HG03442 (cell line): ENCODE measurements at regions not wholly inside any gene's neighbourhood (a gene's known extent, or its start where the extent isn't known, plus 50 kb on each side); places are given as distances from the start of the nearest gene placed in this dataset.
"Not testable (repeated sequence)": the region's sequence is repeated elsewhere in the genome, so short reads cannot be mapped to it uniquely, and the experiment has no call there.

Experiments
- ATAC-seq: cut with Tn5 transposase; IDR thresholded peaks from one replicate; pipeline ENCODE4 v1.9.1; 2021; ENCODE audit warnings: mild to moderate bottlenecking, moderate library complexity; ENCODE audit not compliant: unreplicated experiment

DNA sequence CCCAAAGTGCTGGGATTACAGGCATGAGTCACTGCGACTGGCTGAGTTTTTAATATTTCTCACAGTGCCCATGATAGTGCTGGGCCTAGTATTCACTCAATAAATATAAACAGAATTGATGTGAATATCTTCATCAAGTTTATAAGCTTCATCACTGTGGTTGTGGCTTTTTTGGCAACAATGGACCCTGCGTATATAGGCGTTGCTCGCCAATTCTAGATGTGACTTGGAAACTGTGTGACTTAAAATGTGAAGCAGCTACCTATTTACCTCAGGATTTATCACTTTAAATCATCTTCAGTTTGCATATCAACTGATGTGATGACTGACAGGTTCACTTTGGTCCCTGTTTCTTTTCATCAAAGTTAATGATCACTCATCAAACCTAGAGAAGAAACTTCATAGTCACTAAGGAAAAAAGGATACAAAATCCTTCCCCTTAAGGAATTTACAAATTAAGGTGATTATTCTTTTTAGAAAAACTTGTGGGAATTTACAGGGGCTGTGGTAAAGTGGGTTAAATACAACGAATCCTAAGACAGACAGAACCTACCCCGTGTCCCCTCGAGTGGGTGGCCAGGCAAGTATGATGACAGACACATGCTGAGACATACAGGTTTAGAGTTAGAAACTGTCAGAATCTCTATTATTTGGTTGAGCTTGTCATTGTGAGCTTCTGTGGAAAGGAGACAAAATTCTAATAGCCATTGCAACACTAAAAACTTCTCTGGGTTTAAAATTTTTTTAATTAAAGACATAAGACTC is 101.3 kb downstream of the AKAP11 start:
- no peak for ATAC-seq

DNA sequence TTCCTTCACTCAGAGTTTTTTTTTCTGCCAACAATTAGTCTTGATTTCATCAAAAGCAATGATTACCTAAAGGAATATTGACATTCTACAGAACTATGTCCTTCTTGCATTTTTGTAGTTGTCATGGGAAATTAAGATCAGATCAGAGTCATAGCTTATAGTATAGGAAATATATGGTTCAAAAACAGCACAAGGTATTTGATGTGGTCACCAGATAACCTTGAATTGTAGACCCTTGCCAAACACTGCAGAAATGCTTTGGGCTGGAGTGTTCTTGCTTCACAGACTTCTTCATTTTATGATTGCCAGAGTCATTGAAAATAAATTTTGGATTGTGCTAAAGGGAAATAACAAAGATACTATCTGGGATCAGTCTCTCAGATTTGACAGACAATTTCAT is 103.7 kb downstream of the AKAP11 start:
- no peak for ATAC-seq

DNA sequence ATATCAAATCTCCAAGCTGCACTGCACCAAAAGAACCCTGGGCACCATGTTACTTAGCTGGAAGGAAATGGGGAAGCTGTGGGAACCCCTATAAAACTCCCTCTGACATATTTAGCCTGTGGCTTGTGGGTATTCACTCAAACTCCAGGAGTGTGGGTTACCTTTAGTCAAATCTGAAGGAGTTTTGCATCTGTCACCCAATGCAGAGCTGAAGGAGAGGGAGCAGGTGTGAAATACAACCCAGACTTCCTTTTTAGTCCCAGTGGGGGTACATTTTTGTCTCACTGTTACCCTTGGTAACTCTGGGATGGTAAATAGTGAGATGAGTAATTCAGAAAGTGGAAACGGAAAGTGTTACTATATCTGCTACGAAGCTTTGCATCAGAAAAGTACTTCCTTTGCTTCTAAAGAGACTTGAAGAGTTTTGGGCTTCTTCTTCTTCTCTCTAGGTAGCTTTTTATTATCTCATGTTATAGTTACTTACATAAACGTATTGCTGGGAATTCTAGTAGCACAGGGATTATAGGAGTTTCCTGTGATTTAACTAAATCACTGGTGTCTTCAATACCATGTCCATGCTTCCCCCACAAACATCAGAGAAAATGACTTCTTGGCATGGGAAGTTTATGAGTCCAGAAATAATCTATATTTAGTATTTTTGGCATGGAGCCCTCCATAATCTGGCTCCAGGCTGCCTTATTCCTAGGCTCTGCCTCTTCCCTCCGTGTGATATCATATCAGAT is 105.9 kb downstream of the AKAP11 start:
- peak; percentile 78 for ATAC-seq

DNA sequence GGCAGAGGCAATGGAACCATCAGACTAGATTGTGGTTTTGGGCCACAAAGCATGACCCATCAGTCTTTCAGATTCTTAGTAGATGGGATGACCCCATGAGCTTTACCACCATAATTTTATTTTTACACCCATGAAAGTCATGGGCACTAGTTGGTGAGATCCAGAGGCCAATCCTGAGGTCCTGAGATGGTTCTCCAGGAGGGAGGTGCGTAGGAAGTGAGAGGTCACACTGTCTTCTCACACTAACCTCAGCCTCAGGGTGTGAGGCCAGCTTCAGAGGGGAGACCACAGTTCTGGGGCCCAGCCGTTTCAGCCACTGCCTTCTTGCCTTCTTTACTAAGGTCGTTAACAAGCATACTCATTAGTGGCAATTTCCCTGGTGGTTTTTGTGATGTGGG is 106.4 kb downstream of the AKAP11 start:
- peak; percentile 29 for ATAC-seq

DNA sequence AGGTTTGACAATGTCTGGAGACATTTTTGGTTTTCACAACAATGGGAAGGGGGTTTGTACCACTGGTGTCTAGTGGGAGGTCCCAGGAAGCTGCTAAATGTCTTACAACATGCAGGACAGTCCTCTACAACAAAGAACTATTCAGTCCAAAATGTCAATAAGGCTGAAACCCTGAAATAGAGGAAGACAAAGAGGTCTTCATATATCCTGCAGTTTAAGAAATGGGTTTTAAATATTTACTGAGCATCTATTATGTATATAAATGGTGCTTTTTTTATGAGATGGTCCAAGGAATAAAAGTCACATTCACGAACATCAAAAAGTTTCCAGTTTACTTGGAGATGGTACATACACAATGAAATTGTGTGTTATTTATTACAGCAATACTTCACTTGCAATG is 107.3 kb downstream of the AKAP11 start:
- no peak for ATAC-seq

DNA sequence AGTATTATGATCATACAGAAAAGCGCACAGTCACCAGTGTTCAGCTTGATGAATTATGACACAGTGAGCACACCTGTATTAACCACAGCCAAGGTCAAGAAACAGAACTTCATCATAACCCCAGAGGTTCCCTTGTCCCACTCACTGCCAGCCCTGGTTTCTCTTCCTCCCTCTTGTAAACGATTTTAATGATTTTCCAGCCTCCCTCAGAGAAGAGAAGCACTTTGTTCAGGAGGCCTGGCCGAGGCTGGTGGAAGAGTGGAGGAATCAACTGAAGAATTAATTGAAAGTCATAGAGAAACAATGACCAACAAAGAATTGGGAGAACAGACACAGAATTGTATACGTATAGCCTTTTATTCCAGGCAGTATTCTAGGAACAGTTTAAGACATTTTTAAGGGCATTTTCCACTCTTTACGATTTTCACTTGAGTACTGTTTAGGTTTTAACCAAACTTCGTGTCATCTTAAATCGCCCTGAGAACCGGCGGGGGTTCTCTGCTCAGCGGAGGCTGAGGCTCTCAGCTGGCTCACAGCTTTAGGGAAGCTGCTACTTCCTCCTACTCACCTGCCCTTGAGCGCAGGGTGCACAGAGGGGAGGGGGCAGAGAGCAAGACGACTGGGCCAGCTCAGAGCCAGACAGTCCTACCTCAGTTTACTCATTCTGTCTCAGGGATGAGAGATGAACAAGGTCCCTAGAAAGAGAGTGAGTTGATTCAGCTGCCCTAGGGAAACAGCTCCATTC is 108.6 kb downstream of the AKAP11 start:
- peak; percentile 40 for ATAC-seq

- no peak for ATAC-seq
Observed at GRCh38 chr13:42381165-42381425, 109.1 kb downstream of the AKAP11 start.

- ATAC-seq: not testable (repeated sequence)
Observed at GRCh38 chr13:42381426-42381825, 109.5 kb downstream of the AKAP11 start.

- no peak for ATAC-seq
Observed at GRCh38 chr13:42383025-42383424, 111.1 kb downstream of the AKAP11 start.

DNA sequence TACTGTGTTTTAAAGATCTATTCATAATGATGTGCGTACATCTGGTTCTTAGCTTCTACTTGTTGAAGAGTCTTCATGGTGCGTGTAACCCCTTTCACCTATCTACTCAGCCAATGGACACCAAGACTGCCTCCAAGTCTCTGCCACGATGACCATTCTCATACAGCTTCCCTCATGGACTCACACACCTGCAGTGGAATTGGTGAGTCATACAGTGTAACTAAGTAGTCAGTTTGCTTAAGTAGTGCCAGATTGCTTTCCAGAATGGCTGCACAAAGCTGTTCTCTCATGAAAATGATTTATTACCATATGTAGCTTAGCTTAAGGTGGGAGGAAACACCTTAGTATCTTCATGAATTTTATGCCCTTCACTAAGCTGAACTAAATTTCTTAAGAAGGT is 112.3 kb downstream of the AKAP11 start:
- ATAC-seq: no peak

DNA sequence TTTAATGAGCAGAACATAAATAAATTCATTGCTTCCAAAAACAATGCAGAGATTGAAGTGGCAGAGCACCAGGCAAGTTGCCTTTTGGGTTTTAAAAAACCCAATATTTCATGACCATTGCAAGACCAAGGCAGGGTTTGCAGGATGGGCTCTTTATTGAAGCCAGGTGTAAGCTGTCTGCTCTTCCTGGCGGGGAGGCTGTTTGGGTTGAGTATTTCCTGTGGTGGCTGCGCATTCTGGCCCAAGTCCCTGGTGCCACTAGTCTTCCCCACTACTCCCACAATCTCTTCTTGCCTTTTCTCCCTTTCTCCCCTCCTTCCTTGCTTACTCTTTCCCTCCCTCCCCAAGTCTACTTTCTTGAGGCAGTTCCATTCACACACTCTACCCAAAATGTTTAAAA is 116.4 kb downstream of the AKAP11 start:
- no peak for ATAC-seq

GRCh38 chr13:42389041-42389440 is 117.1 kb downstream of the AKAP11 start:
- no peak for ATAC-seq

DNA sequence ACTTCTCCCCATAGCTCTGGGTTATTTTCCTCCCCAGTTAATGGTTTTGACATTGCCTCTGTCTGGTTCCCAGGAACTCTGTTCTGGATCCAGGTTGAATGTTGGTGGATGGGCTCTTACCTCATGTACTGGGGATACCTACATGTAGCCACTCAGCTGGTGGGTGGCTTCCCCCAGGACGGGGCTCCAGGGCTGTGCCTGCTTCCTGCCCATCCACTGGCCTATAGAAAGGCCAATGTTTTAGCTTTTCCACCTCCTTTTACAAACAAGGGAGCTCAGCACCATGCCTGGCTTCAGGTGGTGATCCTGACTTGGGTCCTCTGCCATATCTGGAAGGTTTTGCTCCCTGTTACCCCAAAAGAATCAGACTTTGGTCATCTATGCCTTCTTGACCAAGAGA is 120.2 kb downstream of the AKAP11 start:
- ATAC-seq: no peak

- ATAC-seq: peak; percentile 40
Observed at GRCh38 chr13:42392716-42393572, 121.0 kb downstream of the AKAP11 start.

GRCh38 chr13:42393573-42394360 is 121.8 kb downstream of the AKAP11 start:
- ATAC-seq: no peak

- ATAC-seq: no peak
Observed at GRCh38 chr13:42394361-42394708, 122.4 kb downstream of the AKAP11 start.

DNA sequence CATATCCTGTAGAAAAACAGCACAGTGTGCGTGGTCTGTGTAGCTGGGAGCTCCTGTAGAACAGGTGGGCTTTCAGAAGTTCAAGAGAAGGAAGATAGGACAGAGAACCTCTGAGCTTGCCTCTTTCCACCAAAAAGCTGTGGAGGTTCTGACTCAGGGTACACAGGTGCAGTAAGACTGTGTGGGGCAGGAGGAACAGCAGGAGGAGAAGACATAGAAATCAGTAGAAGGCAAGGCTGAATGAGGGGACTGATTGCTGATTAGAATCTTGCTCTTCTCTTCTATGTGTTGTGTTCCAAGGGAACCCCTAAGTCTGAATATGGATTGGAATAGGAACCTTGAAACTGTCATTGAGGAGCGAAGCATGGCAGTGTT is 122.7 kb downstream of the AKAP11 start:
- ATAC-seq: no peak

DNA sequence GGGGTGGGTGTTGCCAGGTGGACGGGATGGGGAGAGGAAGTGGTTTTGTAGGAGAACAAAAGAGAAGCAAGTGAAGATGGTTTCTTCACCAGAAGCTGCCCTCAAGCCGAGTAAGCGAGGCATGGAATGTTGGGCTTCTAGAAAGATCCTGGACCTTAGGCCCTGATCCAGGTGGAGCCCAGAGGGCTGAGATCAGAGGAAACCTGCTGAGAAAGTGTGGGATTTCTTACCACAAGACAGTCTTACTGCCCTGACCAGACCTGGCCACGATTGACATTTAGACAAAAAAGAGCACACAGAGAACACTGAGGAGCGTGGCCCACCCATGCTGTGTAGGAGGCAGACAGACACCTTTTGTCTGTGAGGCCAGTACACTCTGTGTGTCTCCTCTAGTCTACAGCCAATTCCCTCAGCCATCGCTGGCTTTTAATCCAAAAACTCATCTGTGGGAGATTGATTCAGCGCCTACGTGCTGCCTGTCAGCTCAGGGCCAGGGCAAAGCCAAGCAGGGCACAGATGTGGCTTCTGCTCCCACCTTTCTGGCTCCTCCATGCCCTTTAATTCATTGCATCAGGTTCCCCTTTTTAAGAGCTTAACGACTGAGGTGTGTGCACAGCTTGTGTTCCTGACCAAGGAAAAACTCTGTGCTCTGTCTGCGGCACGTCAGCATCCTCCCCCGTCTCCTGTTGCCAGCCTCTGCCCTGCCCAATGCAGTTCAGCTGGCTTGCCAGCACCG is 123.3 kb downstream of the AKAP11 start:
- ATAC-seq: no peak

GRCh38 chr13:42396501-42396900 is 124.5 kb downstream of the AKAP11 start:
- no peak for ATAC-seq
